ENCODE measurements at regions not wholly inside any gene's neighbourhood (a gene's known extent, or its start where the extent isn't known, plus 50 kb on each side); places are given as distances from the start of the nearest gene placed in this dataset.

DNA sequence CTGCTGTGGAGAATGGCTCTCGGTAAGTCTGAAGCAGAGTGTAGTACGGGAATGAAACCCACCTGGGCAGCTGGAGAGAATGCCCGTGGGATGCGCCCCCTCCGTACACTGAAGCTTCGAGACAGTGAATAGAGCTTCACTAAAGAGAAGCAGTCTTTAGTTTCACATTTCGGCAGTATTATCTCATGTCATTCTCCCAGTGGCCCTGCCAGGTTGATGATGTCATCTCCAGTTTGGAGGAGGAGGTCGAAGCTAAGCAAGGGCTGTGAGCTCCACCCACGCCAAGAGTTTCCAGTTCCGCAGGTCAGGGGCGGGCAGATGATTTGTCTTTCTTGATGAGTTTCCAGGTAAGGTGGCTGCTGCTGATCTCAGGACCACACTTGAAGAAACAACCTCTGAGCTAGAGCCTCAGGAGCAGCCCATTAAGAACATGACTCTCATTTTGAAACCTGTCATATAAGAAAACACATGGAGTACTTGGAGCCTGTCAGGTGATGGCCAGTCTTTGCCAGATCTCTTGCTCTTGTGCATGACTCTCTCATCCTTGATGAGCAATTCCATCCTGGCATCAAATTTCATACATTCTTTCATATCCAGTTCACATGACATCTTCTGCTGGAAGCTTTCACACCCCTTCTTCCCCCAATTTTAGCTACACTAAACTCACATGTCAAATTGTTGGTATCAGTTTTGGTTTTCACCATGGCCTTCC, 475.0 kb downstream of the RNF144A start:
- Mint-ChIP-seq H3K27me3 (ENCODE audit: low read depth) (peaks cover 2% of the 10 kb centered on the region), H3K36me3 (ENCODE audit: low read depth) (no peaks in the 10 kb centered on the region)
- TF ChIP-seq, protein P1, sequence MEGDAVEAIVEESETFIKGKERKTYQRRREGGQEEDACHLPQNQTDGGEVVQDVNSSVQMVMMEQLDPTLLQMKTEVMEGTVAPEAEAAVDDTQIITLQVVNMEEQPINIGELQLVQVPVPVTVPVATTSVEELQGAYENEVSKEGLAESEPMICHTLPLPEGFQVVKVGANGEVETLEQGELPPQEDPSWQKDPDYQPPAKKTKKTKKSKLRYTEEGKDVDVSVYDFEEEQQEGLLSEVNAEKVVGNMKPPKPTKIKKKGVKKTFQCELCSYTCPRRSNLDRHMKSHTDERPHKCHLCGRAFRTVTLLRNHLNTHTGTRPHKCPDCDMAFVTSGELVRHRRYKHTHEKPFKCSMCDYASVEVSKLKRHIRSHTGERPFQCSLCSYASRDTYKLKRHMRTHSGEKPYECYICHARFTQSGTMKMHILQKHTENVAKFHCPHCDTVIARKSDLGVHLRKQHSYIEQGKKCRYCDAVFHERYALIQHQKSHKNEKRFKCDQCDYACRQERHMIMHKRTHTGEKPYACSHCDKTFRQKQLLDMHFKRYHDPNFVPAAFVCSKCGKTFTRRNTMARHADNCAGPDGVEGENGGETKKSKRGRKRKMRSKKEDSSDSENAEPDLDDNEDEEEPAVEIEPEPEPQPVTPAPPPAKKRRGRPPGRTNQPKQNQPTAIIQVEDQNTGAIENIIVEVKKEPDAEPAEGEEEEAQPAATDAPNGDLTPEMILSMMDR (IDR thresholded peaks at IDR 0.05; ENCODE audit: unreplicated experiment in 3 of 3): no peak

DNA sequence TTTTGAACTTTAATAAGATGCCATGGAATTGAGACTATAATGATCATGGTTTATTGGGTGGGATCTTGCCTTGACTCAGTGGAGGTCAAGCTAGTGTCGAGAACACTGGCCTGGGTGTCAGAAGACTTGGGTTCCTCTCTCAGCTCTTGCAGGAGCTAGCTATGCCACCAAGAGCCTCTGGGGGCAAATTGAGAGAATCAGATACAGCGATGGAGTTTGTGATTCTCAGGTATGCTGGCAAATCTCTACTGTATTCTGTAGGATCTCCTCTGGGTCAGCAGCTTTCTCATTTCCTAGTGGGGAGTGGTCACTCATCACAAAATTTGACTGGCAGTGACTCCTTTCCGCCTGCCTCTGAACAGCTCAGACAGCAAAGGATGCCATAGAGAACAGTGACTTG, 477.0 kb downstream of the RNF144A start:
- Mint-ChIP-seq H3K27me3 (ENCODE audit: low read depth) (no peaks in the 10 kb centered on the region), H3K9me3 (no peaks in the 10 kb centered on the region), H3K4me3 (no peak overlapping the region), H3K36me3 (ENCODE audit: low read depth) (no peaks in the 10 kb centered on the region), H3K27ac (no peak overlapping the region), H3K4me1 (no peaks in the 10 kb centered on the region)
- TF ChIP-seq, protein P1 (IDR thresholded peaks at IDR 0.05; ENCODE audit: unreplicated experiment in 3 of 3): no peak

More for the DNA sequence above, 475.0 kb downstream of the RNF144A start:
- no peak overlapping the region for H3K27ac Mint-ChIP-seq
- no peak overlapping the region for H3K4me3 Mint-ChIP-seq
- no peaks in the 10 kb centered on the region for H3K4me1 Mint-ChIP-seq
- no peaks in the 10 kb centered on the region for H3K9me3 Mint-ChIP-seq

DNA sequence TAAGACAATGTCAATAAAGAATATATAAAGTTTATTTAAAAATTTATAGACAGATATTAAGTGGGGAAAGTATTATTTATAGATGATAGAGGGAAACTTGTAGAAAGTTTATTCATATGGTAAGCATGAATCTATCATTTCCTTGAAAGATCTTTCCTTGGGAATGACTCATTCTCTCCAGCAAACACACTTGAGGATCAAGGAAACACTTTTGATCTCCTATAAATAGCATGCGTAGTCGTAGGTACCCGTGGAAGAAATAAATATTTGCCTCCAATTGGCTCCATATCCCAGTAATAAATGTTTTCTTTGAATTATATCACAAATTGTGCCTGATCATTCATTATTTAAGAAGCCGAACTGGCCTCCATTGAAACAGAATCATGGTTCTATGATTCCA, 483.4 kb downstream of the RNF144A start:
- no peaks in the 10 kb centered on the region for H3K27me3 Mint-ChIP-seq (ENCODE audit: low read depth)
- H3K27ac Mint-ChIP-seq: no peak overlapping the region
- H3K4me3 Mint-ChIP-seq: no peak overlapping the region
- H3K9me3 Mint-ChIP-seq: no peaks in the 10 kb centered on the region
- peaks cover 4% of the 10 kb centered on the region for H3K4me1 Mint-ChIP-seq
- no peaks in the 10 kb centered on the region for H3K36me3 Mint-ChIP-seq (ENCODE audit: low read depth)
- TF ChIP-seq, protein P1 (IDR thresholded peaks at IDR 0.05; ENCODE audit: unreplicated experiment in 3 of 3): no peak

DNA sequence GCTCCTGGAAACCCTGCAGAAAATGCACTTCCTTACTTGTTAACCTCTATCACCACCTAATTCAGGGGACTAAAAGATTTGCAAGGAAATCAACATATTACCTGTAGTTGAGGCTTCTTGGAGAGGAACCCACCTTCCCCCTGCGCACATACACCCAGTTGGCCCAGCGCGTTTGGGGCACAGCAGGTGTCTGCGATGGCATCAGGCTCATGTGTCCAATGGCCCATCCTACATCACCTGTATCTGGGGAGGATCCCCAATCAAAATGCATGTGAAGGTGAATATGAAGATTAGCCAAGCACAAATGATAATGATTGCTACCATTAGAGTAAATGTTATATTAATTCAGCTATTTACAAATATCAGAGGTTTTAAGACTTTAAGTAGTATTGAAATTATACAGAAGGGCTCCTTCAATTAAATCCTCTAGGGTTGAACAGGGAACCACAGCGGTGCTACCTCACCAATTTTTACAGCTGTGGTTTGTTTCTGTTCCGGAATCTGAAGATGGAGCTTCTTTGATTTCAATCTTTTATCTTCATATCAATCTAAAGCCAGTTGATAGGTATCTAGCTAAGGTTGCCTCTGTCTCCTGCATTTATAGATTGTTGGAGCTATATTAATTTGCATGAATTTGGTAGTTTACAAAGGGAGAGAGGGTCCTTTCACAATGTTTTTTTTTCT, 486.0 kb downstream of the RNF144A start:
- H3K27ac Mint-ChIP-seq: no peak overlapping the region
- TF ChIP-seq, protein P1 (IDR thresholded peaks at IDR 0.05; ENCODE audit: unreplicated experiment in 3 of 3): no peak
- no peaks in the 10 kb centered on the region for H3K36me3 Mint-ChIP-seq (ENCODE audit: low read depth)
- peaks cover 18% of the 10 kb centered on the region for H3K4me1 Mint-ChIP-seq
- no peaks in the 10 kb centered on the region for H3K27me3 Mint-ChIP-seq (ENCODE audit: low read depth)
- no peak overlapping the region for H3K4me3 Mint-ChIP-seq
- H3K9me3 Mint-ChIP-seq: no peaks in the 10 kb centered on the region

DNA sequence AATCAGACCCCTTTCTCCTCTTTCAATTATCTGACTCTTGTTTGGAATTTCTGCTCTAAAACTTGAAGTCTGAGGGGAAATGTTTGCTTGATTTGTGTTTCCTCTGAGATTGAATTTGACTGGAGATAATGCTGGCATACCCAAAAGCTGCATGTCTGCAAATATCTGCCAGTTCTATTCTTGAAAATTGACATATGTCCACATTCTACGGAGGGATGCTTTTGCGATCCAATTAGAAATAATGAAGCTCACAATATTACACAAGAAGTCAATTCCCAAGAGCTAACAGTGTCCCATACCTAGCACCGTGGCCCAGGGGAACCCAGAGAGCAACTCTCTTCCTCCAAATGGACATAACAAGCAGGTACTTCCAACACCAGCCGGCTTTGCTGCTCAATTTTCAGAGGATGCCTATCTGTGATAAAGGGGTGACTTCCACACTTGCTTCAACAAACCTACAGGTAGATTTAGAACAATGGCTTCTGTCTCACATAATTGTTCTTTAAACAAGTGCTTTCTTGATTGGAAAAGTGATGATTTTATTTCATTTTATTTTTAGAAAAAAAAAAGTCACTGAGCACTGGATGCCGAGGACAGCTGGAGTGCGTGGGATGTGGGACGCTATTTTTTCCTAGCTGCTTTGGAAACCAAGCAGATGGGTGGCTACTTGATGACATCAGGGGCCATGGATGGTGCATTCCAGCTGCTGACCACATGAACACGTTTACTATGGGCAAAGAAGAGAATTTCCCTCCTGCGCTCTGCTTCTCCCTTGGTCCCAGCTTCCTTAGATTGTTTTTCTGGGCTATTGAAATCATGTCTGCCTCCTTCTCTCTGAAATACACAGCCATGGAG, 488.9 kb downstream of the RNF144A start:
- TF ChIP-seq, protein P1 (IDR thresholded peaks at IDR 0.05; ENCODE audit: unreplicated experiment in 3 of 3): no peak
- H3K36me3 Mint-ChIP-seq (ENCODE audit: low read depth): no peaks in the 10 kb centered on the region
- peaks cover 4% of the 10 kb centered on the region for H3K27me3 Mint-ChIP-seq (ENCODE audit: low read depth)
- H3K4me3 Mint-ChIP-seq: no peak overlapping the region
- H3K27ac Mint-ChIP-seq: no peak overlapping the region
- H3K4me1 Mint-ChIP-seq: peaks cover 18% of the 10 kb centered on the region
- no peaks in the 10 kb centered on the region for H3K9me3 Mint-ChIP-seq

Measured in nephron (organoid).